GM23338 (cell line): ENCODE measurements at regions not wholly inside any gene's neighbourhood (a gene's known extent, or its start where the extent isn't known, plus 50 kb on each side); places are given as distances from the start of the nearest gene placed in this dataset.
A peak's percentile ranks its signal among the peaks of the same experiment; 100 is the strongest.

Experiments
- ATAC-seq: fragments of 200-7000 bp; cut with Tn5 transposase; 3 replicates; pipeline ENCODE4 v1.9.1; 2020
- DNase-seq: peaks from one replicate; pipeline ENCODE4 v3.0.0-alpha.2; 2015; ENCODE audit warnings: low spot score
- H2AFZ ChIP-seq: fragments of 200-600 bp; sonication (generic); 2 replicates; pipeline ENCODE4 v1.8.0; 2016; ENCODE audit warnings: antibody characterized with exemption, mild to moderate bottlenecking, moderate library complexity
- H3F3A ChIP-seq: fragments of 200-600 bp; sonication (generic); replicated peaks from 2 replicates; pipeline ENCODE4 v1.8.0; 2017; ENCODE audit warnings: antibody characterized with exemption, mixed run types, low read depth
- H3K27ac ChIP-seq: fragments of 200-600 bp; sonication (generic); 2 replicates; pipeline ENCODE4 v1.6.1; 2016; ENCODE audit warnings: low read depth
- H3K27me3 ChIP-seq: fragments of 200-600 bp; sonication (generic); 2 replicates; pipeline ENCODE4 v1.8.0; 2016; ENCODE audit warnings: mild to moderate bottlenecking, mixed run types, moderate library complexity; ENCODE audit not compliant: insufficient read depth
- H3K36me3 ChIP-seq: fragments of 200-600 bp; sonication (generic); 2 replicates; pipeline ENCODE4 v1.8.0; 2016; ENCODE audit warnings: mild to moderate bottlenecking; ENCODE audit not compliant: insufficient read depth
- H3K4me1 ChIP-seq: fragments of 200-600 bp; sonication (generic); 2 replicates; pipeline ENCODE4 v1.8.0; 2016; ENCODE audit warnings: mild to moderate bottlenecking, moderate library complexity; ENCODE audit not compliant: insufficient read depth
- H3K4me2 ChIP-seq: fragments of 200-600 bp; sonication (generic); 2 replicates; pipeline ENCODE4 v1.7.1; 2017; ENCODE audit warnings: mixed run types
- H3K4me3 ChIP-seq: fragments of 200-600 bp; sonication (generic); 2 replicates; pipeline ENCODE4 v1.6.1; 2016; ENCODE audit warnings: mixed run types
- H3K79me2 ChIP-seq: fragments of 200-600 bp; sonication (generic); replicated peaks from 2 replicates; pipeline ENCODE4 v1.8.0; 2017; ENCODE audit warnings: mild to moderate bottlenecking; ENCODE audit not compliant: insufficient read depth
- H3K9me2 ChIP-seq: fragments of 200-600 bp; sonication (generic); 2 replicates; pipeline ENCODE4 v1.8.0; 2017; ENCODE audit not compliant: insufficient read depth
- H4K20me1 ChIP-seq: fragments of 200-600 bp; sonication (generic); replicated peaks from 2 replicates; pipeline ENCODE4 v1.8.0; 2017; ENCODE audit warnings: mild to moderate bottlenecking; ENCODE audit not compliant: insufficient read depth
- H3K27ac Mint-ChIP-seq: 2 replicates; pipeline ENCODE4 v1.8.0; 2020; ENCODE audit warnings: inconsistent platforms, mild to moderate bottlenecking, moderate library complexity, mixed read lengths
- H3K27me3 Mint-ChIP-seq: 3 replicates; pipeline ENCODE4 v1.8.0; 2022; ENCODE audit warnings: low read depth, mild to moderate bottlenecking, moderate library complexity, mixed read lengths, inconsistent platforms; ENCODE audit not compliant: insufficient read depth, poor library complexity
- H3K36me3 Mint-ChIP-seq: 3 replicates; pipeline ENCODE4 v1.8.0; 2021; ENCODE audit warnings: low read depth, mild to moderate bottlenecking, inconsistent platforms, moderate library complexity, mixed read lengths
- H3K4me1 Mint-ChIP-seq: 3 replicates; pipeline ENCODE4 v1.8.0; 2020; ENCODE audit warnings: mild to moderate bottlenecking, inconsistent platforms, mixed read lengths
- H3K4me3 Mint-ChIP-seq: 3 replicates; pipeline ENCODE4 v1.8.0; 2021; ENCODE audit warnings: moderate library complexity, mild to moderate bottlenecking, inconsistent platforms, mixed read lengths
- H3K9me3 Mint-ChIP-seq: 3 replicates; pipeline ENCODE4 v1.8.0; 2020; ENCODE audit warnings: moderate library complexity, mild to moderate bottlenecking, inconsistent platforms, mixed read lengths
- EZH2 ChIP-seq: fragments of 200-600 bp; sonication (generic); IDR thresholded peaks from one replicate; pipeline ENCODE4 v1.8.0; 2017; ENCODE audit warnings: antibody characterized with exemption, mild to moderate bottlenecking, low read depth; ENCODE audit not compliant: unreplicated experiment
- JUNB ChIP-seq: IDR thresholded peaks from one replicate; pipeline ENCODE4 v1.6.1; 2016; ENCODE audit warnings: antibody characterized with exemption; ENCODE audit not compliant: unreplicated experiment
- NANOG ChIP-seq: IDR thresholded peaks from 2 replicates; pipeline ENCODE4 v1.6.1; 2016; ENCODE audit warnings: antibody characterized with exemption, borderline replicate concordance
- STAT1 ChIP-seq: IDR thresholded peaks from one replicate; pipeline ENCODE4 v1.6.1; 2016; ENCODE audit warnings: antibody characterized with exemption; ENCODE audit not compliant: unreplicated experiment
- ZNF331 ChIP-seq: fragments of 250-450 bp; sonication (Bioruptor Pico); IDR thresholded peaks from 2 replicates; pipeline ENCODE4 v1.5.0; 2020; ENCODE audit warnings: low read depth, mild to moderate bottlenecking, moderate library complexity
- TF ChIP-seq, protein P1 (sequence below): IDR thresholded peaks from one replicate; pipeline ENCODE4 v1.6.1; 2018; ENCODE audit warnings: antibody characterized with exemption; ENCODE audit not compliant: unreplicated experiment
- TF ChIP-seq, protein P2 (sequence below), 2 experiments: fragments of 200-600 bp in 1 of 2; sonication (generic) in 1 of 2; conservative IDR thresholded peaks; 2 replicates each; pipeline versions ENCODE4 v1.5.1 to v1.6.1; 2016 to 2017; ENCODE audit warnings: antibody characterized with exemption in 2 of 2, low read depth in 2 of 2, mild to moderate bottlenecking in 2 of 2, moderate library complexity in 1 of 2

DNA sequence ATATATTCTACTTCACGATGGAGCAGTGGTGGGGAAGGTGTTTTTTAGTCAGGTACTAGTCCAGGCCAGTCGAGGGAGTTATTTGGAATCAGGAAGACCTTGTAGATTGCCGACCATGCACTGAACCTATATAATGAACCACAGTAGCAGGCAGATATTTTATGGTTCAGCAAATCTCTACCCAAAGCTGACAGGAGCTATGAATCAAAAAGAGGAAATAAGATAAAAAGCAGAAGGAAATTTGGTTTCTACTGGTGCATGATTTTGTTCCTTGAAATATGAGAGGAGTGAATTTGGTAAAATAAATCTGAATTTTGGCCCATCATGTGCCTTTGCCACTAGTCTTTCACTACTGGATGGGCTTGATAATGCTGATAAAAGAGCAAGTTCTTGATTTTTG is 924.3 kb upstream of the DIAPH2 start:
- TF ChIP-seq, protein P1, sequence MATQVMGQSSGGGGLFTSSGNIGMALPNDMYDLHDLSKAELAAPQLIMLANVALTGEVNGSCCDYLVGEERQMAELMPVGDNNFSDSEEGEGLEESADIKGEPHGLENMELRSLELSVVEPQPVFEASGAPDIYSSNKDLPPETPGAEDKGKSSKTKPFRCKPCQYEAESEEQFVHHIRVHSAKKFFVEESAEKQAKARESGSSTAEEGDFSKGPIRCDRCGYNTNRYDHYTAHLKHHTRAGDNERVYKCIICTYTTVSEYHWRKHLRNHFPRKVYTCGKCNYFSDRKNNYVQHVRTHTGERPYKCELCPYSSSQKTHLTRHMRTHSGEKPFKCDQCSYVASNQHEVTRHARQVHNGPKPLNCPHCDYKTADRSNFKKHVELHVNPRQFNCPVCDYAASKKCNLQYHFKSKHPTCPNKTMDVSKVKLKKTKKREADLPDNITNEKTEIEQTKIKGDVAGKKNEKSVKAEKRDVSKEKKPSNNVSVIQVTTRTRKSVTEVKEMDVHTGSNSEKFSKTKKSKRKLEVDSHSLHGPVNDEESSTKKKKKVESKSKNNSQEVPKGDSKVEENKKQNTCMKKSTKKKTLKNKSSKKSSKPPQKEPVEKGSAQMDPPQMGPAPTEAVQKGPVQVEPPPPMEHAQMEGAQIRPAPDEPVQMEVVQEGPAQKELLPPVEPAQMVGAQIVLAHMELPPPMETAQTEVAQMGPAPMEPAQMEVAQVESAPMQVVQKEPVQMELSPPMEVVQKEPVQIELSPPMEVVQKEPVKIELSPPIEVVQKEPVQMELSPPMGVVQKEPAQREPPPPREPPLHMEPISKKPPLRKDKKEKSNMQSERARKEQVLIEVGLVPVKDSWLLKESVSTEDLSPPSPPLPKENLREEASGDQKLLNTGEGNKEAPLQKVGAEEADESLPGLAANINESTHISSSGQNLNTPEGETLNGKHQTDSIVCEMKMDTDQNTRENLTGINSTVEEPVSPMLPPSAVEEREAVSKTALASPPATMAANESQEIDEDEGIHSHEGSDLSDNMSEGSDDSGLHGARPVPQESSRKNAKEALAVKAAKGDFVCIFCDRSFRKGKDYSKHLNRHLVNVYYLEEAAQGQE: no peak
- no peaks in the 10 kb centered on the region for H4K20me1 ChIP-seq
- no peaks in the 10 kb centered on the region for H3K27me3 ChIP-seq
- no peak overlapping the region for H2AFZ ChIP-seq
- H3K27ac ChIP-seq: no peak overlapping the region
- ATAC-seq: no peak
- no peak overlapping the region for H3K4me2 ChIP-seq
- Mint-ChIP-seq H3K4me3 (no peak overlapping the region), H3K27ac (no peak overlapping the region), H3K9me3 (no peaks in the 10 kb centered on the region), H3K36me3 (no peaks in the 10 kb centered on the region), H3K27me3 (no peaks in the 10 kb centered on the region), H3K4me1 (peaks cover 5% of the 10 kb centered on the region; the same call in 2 of the 3 replicates)
- 0 out of 2 replicates have a peak, but pooled peaks cover under 1% of the 10 kb centered on the region for H3K4me1 ChIP-seq
- H3K9me2 ChIP-seq: no peaks in the 10 kb centered on the region
- no peaks in the 10 kb centered on the region for H3K79me2 ChIP-seq
- DNase-seq: no peak
- no peaks in the 10 kb centered on the region for H3F3A ChIP-seq
- H3K36me3 ChIP-seq: no peaks in the 10 kb centered on the region
- H3K4me3 ChIP-seq: no peak overlapping the region

DNA sequence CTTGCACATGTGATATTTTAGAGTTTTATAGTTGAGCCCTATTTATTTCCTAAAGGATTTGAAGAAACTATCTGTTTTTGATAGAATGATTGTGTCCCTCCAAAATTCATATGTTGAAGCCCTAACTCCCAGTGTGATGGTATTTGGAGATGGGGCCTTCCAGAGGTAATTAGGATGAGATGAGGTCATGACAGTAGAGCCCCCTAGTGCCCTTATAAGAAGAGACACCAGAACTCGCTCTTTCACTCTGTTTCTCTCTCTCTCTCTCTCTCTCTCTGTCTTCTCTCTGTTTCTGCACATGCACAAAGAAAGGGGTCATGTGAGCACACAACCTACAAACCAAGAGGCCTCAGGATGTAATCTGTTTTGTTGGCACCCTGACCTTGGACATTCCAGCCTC is 921.9 kb upstream of the DIAPH2 start:
- Histone ChIP-seq H2AFZ (no peak overlapping the region), H3K27ac (no peak overlapping the region), H3K79me2 (no peaks in the 10 kb centered on the region), H3F3A (no peaks in the 10 kb centered on the region), H4K20me1 (no peaks in the 10 kb centered on the region), H3K4me1 (peaks cover 16% of the 10 kb centered on the region), H3K4me3 (no peak overlapping the region), H3K4me2 (no peak overlapping the region), H3K27me3 (no peaks in the 10 kb centered on the region), H3K9me2 (no peaks in the 10 kb centered on the region), H3K36me3 (no peaks in the 10 kb centered on the region)
- Mint-ChIP-seq H3K27ac (no peak overlapping the region), H3K9me3 (no peaks in the 10 kb centered on the region), H3K4me3 (no peak overlapping the region), H3K4me1 (peaks cover 15% of the 10 kb centered on the region), H3K36me3 (no peaks in the 10 kb centered on the region), H3K27me3 (no peaks in the 10 kb centered on the region)
- peak; percentile 61 for ATAC-seq
- TF ChIP-seq JUNB (no peak), EZH2 (no peak), STAT1 (no peak), NANOG (no peak), ZNF331 (no peak)
- TF ChIP-seq, protein P2, sequence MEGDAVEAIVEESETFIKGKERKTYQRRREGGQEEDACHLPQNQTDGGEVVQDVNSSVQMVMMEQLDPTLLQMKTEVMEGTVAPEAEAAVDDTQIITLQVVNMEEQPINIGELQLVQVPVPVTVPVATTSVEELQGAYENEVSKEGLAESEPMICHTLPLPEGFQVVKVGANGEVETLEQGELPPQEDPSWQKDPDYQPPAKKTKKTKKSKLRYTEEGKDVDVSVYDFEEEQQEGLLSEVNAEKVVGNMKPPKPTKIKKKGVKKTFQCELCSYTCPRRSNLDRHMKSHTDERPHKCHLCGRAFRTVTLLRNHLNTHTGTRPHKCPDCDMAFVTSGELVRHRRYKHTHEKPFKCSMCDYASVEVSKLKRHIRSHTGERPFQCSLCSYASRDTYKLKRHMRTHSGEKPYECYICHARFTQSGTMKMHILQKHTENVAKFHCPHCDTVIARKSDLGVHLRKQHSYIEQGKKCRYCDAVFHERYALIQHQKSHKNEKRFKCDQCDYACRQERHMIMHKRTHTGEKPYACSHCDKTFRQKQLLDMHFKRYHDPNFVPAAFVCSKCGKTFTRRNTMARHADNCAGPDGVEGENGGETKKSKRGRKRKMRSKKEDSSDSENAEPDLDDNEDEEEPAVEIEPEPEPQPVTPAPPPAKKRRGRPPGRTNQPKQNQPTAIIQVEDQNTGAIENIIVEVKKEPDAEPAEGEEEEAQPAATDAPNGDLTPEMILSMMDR (conservative IDR thresholded peaks at IDR 0.05; ENCODE audit: low read depth in 2 of 2): peak; percentile 48 to 59
- DNase-seq: peak; percentile 48
